Amniotic epithelial cell (primary cell): ENCODE measurements at regions not wholly inside any gene's neighbourhood (a gene's known extent, or its start where the extent isn't known, plus 50 kb on each side); places are given as distances from the start of the nearest gene placed in this dataset.
"Not testable (repeated sequence)": the region's sequence is repeated elsewhere in the genome, so short reads cannot be mapped to it uniquely, and the experiment has no call there.

Source experiments
- DNase-seq: peaks from one replicate; pipeline ENCODE4 v3.0.0-alpha.2; 2010; ENCODE audit warnings: low read depth

DNA sequence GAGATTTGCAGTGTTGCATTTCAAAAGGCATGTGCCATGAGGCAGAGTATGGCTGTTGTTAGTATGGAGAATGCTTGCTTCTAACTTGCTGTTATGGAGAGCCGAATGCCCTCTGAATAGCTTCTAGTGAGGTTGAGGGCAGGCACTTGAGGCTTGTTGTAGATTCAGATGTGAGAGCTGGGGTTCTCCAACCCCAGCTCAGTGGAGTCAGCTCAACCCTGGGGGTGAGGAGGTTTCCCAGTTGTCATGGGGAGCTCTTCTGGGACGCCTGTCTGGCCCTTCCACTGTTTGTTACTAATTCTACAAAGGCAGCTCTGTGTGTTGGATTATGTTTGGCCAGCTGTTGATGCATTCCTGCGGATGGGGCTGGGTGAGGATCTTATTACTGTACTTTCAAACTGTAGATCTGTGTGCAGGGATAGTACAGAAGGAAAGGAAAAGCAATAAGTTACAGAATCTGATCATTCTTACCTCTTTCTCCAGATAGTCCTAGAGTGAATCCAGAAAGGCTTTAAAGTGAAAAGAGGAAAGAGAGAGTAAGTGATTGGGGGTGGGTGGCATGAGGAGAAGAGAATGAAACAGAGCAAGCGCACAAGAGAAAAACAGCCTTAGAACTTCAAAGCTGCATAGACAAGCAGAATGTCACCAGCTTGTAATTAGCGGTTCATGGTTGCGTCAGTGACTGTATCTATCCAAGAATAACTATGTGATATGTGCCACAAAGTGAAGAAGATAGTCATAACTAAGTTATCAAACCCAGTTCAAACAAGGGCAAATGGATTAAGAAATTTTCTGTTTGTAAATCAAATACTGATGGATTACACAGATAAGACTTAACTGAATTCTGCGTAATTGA, 148.7 kb downstream of the PRL start:
- DNase-seq, result peak; percentile 64

DNA sequence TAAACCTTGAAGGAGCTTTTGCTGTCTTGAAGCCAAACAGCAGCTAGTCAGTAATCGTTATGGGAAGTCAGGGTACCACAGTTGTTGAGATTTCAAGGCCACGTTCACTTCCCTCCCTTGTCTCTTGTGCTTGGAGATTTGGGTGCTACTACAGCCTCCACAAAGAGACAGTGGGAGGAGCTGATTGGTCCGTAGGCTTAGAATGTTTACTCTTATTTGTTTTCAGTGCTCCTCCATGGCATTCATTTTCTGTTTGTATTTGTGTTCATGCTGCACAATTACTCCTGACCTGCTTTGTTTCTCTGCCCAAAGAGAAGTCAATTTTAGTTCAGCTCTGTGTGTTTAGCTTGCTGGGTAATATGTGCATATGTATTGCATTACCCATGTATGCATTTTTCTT, 147.7 kb downstream of the PRL start:
- DNase-seq, result no peak

DNA sequence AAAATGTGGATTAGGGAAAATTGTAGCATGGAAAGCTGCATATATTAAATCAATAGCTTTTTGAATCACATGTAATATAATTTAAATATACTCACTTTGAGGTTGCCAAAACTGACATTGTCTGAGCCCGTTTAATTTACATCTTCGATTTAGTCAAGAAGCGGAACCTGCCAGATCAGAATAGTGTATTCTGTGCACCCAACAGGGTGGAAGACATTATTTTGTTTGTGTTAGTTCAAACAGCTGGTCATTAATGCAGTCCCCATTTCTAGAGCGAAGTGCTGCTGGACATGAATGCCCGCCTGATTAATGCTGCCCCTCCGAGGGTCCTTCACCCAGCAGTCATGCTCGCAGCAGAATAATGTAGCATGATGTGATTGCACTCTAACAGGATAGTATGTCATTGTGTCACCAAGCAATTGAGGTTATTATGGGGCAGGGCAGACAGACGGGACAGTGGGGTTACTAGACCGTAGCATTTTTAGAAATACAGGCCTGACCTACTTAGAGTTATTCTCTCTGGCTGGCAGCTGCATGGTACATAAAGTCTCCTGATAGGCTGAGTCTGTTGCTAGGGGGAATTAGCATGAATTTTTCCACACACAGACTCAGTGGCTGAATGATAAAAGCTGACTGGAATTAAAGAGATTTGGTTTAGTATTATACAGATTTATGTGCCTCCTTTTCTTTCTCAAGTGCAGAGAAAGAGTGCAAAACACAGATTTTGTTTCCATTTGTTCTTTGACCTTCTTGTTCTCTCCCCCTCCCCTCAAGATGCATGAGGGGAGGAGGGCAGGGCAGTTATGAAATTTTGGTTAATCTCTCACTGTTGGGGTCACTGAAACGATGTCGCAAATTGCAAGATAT, 147.1 kb downstream of the PRL start:
- peak; percentile 73 for DNase-seq

DNA sequence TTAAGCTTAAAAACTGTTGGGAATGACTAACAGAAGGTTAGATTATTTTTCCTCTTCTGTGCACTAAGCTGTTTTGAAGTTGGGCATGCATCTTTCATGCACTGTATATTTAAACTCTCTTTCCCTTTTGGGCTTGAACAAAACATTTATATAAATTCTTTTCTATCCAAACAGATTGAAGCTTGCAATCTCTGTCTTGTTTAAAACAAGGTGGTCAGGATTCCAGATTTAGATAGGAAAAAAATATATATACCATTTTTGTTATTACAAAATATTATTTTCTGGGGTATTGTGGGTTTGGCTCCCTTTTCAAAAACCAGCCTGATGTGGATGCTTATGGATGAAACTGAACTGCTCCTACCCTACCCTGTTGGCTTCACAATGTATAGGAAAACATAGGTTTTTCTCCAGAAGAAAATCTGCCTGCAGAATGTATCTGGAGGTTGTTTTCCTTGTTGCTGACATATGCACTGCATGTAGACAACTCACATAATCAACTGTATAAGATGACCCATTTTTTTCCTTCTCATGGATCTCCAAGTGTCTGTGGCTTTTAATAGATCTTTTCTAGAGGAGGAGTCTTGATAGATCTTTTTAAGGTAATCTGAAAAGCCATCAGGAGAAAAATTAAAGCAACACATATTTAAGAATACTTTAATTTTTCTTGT, 146.3 kb downstream of the PRL start:
- no peak for DNase-seq

DNA sequence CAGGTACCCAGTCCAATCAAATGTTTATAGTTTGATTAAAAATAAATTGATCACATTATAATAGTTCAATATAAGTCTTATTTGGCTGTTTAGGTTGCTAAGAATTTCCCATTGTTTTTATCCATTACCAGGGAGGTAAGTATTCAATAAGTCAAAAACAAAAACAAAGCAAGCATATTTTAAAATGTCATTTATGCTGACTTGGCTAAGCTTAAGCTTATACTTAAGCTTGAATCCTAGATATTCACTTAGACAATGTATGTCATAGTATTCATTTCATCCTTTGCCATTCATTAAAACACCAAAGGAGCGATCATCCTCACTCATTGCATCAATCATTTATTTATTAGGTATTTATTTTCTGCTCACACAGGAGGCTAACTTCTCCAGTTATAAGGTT, 144.9 kb downstream of the PRL start:
- no peak for DNase-seq

DNA sequence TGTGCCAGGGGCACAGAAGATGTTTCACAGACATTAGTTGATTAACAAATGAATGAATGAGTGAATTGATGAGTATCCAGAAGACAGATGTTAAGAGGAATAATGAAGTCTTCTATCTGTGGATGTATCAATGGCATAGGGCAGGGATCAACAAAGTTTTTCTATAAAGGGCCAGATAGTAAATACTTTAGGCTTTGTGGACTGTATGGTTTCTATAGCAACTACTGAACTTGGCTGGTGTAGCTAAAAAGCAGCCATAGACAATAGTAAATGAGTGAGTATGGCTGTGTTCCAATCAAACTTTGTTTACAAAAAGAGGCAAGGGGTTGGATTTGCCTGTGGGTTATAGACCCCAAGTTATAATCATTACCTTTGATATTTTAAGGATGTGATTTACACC, 144.0 kb downstream of the PRL start:
- DNase-seq, result no peak

DNA sequence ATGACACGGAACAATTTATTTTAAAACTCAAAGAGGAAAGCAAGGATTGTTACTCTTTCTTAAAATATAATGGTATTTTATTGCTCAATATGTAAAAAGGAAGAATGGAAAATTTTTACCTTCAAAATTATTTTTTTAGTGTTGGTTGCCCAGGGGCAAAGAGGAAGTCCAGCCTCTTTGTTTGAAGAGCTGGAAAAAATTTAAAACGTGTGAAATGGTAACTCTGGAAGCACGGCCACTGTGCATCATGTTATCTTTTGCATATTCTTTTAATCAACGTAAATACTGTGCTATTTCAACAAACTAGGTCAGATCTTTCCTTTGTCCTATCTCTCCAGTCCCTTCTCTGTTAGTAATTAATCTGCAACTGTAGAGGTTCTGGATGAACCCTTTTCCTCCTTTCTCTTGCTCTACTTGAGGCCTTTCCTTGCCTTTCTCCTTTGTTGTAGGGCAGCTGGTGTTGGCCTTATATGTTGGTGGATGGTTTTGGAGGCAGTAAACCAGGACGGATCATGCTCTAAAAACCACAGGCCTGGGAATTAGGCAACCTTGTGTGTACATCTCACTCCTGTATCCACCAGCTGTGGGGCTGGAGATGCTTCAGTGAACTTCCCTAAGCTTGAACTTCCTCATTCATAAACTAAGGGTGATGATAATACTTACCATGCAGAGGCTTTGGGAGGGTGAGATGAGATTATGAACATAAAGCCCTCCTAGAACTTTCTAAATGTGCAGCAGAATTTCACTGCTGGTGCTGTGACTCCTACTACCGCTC, 143.3 kb downstream of the PRL start:
- peak; percentile 49 for DNase-seq

DNA sequence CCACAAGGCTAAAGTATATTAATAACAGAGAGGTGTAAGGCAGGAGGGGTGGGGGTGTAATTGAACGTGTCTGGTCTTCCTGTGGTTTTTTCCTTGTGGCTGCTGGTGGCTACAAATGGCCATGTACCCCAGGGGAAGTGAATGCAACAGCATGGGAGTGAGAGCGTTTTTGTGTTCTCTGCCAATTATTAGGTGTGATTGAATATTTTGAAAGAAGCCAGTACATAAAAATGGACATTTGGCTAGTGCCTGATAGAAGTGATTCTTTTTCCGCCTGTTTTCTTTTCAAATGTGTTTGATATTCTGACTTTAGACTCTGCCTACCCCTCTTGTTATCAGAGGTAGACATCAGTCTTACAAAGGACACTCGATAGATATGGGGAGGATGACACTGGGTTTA, 141.3 kb downstream of the PRL start:
- no peak for DNase-seq

DNA sequence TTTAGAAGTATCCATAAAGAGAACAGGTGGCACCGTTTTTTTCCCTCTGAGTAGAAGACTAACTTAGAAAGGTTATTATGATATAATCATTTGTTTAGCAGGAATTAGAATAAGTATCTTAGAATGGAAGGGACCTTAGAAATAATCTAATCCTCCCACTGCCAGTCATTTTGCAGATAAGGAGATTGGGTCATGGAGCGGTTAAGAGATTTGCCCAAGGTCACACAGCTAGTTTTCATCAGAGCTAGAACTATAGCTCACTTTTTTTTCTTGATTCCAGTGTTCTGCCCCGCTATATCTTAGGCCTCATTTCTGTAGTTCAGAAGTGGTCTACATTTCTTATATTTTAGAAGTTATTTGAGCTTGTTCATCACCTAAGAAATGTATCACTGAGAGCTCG, 139.6 kb downstream of the PRL start:
- DNase-seq, result peak; percentile 40

DNA sequence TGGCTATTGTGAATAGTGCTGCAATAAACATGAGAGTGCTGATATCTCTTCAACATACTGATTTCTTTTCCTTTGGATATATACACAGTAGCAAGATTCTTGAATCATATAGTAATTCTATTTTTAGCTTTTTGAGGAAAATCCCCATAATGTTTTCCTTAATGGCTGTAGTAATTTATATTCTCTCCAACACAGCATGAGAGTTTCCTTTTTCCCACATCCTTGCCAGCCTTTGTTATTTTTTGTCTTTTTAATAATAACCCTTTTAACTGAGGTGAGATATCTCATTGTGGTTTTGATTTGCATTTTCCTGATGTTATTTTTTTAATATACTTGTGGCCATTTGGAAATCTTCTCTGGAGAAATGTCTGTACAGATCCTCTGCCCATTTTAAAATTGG, 132.6 kb downstream of the PRL start:
- DNase-seq, result no peak

DNA sequence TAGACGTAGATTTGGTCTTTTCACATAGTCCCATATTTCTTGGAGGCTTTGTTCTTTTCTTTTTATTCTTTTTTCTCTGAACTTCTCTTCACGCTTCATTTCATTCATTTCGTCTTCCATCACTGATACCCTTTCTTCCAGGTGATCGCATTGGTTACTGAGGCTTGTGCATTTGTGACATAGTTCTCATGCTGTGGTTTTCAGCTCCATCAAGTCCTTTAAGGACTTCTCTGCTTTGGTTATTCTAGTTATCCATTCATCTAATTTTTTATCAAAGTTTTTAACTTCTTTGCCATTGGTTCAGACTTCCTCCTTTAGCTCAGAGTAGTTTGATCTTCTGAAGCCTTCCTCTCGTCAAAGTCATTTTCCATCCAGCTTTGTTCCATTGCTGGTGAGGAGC, 125.8 kb downstream of the PRL start:
- DNase-seq, result not testable (repeated sequence)

DNA sequence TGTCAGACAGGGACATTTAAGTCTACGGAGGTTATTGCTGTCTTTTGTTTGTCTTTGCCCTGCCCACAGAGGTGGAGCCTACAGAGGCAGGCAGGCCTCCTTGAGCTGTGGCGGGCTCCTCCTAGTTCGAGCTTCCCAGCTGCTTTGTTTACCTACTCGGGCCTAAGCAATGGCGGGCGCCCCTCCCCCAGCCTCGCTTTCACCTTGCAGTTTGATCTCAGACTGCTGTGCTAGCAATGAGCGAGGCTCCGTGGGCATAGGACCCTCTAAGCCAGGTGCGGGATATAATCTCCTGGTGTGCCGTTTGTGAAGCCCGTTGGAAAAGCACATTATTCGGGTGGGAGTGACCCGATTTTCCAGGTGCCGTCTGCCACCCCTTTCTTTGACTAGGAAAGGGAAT, 125.0 kb downstream of the PRL start:
- DNase-seq, result not testable (repeated sequence)

DNA sequence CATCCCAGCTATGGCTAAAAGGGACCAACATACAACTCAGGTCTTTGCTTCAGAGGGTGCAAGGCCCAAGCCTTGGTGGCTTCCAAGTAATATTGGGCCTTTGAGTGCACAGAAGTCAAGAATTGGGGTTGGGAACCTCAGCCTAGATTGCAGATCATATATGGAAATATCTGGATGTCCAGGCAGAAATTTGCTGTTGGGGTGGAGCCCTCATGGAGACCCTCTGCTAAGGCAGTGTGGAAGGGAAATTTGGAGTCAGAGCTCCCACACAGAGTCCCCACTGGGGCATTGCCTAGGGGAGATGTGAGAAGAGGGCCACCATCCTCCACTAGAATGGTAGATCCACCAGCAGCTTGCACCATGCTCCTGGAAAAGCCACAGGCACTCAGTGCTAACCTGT, 123.5 kb downstream of the PRL start:
- no peak for DNase-seq

DNA sequence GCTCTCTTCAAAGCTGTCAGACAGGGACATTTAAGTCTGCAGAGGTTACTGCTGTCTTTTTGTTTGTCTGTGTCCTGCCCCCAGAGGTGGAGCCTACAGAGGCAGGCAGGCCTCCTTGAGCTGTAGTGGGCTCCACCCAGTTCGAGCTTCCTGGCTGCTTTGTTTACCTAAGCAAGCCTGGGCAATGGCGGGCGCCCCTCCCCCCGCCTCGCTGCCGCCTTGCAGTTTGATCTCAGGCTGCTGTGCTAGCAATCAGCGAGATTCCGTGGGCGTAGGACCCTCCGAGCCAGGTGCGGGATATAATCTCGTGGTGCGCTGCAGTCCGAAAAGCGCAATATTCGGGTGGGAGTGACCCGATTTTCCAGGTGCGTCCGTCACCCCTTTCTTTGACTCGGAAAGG, 116.6 kb downstream of the PRL start:
- DNase-seq, result not testable (repeated sequence)

DNA sequence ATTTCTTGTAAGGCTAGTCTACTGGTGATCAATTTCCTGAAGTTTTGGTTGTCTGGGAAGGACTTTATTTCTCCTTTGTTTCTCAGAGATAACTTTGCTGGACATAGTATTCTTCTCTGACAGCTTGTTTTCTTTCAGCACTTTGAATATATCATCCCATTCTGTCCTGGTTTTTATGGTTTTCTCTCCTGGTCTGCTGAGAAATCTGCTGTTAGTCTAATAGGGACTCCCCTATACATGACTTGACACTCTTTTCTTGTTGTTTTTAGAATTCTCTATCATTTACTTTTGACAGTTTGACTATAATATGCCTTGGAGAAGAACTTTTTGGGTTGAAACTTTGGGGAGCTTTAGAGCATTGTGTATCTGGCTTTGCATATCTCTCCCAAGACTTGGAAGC, 112.5 kb downstream of the PRL start:
- no peak for DNase-seq

DNA sequence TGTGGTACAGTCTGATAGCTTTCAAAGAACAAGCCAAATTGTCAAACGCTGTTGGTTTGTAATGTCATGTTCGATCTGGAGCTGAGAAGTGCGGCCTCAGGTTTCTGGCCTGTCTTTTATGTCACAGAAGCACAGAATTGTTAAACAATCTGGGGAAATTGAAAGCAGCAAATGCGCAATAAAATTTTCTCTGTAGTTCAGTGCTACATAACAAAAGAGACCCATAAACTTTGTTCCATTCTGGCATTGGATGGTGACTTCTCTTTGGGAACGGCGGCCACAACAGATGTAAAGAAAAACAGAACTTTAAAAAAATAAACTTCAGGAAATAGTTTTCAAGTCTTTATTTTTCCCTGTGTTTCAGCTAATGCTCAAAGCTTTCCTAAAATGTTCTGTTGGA, 106.9 kb downstream of the PRL start:
- DNase-seq, result no peak

DNA sequence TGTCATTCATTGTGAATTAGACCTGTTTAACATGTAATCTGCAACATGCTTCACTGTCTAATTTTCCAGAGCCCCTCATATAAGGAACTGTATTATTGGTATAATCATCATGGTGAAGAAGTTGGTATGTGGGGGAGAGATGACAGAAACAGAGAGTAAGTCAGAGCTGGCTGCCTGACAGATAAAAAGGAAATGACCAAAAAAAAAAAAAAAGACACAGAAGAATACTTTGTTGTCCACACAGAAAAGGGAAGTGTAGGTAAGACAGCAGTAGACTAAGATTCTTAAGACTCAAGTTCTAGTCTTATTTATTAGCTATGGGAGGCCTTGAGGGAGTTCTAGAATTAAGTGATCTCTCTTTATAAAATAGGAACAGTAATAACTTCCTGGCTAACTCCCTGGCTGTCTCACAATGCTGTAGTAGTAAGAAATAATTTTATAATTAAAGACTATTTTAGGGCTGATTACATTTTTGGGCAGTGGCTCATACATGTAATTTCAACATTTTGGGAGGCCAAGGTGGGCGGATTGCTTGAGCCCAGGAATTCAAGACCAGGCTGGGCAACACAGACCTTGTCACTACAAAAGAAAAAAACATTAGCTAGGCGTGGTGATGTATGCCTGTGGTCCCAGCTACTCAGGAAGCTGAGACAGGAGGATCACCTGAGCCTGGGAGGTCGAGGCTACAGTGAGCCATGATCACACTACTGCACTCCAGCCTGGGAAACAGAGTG, 102.5 kb downstream of the PRL start:
- peak; percentile 17 for DNase-seq

DNA sequence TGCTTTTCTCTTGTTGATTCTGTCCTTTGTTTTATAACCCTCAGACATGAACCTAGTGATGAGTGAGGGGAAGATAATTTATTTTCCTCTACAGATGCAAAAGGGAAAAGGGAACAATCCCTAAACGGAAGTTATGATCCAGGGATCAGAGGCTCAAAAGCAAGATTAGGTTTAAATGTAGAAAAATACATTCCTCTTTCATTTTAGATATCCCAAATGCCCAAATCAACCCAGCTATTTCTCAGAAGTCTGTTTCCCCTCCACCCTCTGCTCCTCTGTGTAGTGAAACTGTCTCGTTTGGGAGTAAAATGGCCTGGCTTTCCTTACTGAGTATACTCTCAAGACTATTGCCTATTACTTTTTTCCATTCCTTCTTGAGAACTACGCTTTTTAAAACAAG, 97.1 kb downstream of the PRL start:
- DNase-seq, result no peak

DNA sequence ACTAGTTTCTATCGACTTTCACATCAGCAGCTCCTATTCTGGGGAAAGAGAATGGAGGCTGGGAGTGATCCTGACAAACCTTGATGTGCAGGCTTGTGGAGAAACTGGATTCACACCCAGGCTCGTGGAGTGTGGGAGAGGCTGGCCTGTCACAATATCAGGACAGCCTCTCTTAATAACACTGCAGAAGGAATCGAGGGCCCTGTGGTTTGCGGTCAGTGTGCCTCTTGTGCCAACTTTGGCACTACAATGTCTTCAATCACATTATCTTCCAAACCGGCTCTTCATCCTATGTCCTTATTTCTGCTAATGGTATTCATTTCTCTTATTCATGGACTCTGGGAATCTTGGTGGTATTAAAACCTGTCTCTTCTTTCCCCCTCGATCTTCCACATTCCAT, 92.7 kb downstream of the PRL start:
- DNase-seq, result no peak

DNA sequence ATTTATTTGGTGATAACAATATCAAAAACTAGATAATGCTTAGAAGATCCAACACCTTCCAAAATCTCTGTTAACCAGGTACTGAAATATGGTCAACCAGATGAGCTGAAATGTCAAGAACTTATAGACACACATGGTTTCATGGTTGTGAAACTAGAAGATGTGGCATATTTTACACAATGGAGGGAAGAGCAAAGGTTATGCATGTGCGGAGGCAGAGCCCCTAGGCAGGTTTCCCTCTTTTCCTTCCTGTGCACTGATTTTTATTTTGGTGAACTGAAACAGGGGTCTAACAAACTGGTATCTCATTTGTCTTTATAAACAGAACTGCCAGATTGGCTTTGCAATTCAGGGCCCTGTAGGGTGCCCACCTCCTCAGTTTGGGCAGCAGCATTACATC, 91.6 kb downstream of the PRL start:
- no peak for DNase-seq

DNA sequence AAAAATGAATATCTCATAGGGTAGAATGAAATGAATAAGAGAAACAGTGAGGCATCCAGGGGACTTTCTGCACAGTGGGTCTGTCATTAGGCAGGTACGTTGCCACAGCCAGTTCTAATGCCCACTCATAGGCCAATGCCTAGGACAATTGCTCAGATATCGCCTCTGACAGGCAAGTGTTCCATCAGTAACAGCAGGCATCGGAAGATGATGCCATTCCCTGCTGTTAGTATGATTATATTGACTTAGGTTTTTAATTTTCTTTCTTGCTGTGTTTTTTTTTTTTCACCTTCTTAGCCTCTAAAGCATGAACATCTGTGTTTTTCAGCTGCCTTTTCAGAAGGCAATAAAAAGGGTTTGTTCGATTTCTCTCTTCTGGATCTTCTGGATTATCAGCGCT, 90.7 kb downstream of the PRL start:
- no peak for DNase-seq
